AG09309 (cell line): ENCODE measurements at regions not wholly inside any gene's neighbourhood (a gene's known extent, or its start where the extent isn't known, plus 50 kb on each side); places are given as distances from the start of the nearest gene placed in this dataset.

Experiments used
- DNase-seq: peaks from one replicate; pipeline ENCODE4 v3.0.0-alpha.2; 2010; ENCODE audit warnings: low read depth
- H3K4me3 ChIP-seq: 2 replicates; pipeline ENCODE4 v1.5.1; 2011; ENCODE audit warnings: mild to moderate bottlenecking, low read depth, low read length, moderate library complexity; ENCODE audit not compliant: control insufficient read depth
- CTCF ChIP-seq: IDR thresholded peaks from 2 replicates; pipeline ENCODE4 v1.5.1; 2011; ENCODE audit warnings: mild to moderate bottlenecking, low read depth, low read length, inconsistent platforms; ENCODE audit not compliant: insufficient read depth, control insufficient read depth; ENCODE audit errors: missing control alignments

- no peak overlapping the region for H3K4me3 ChIP-seq
- TF ChIP-seq CTCF = no peak
- no peak for DNase-seq
Observed at GRCh38 chr17:59511726-59512125, 53.7 kb upstream of the DHX40 start.

- no peak for TF ChIP-seq CTCF
- no peak for DNase-seq
- no peak overlapping the region for H3K4me3 ChIP-seq
Observed at GRCh38 chr17:59512844-59513385, 52.5 kb upstream of the DHX40 start.

GRCh38 chr17:59513934-59514841, 51.2 kb upstream of the DHX40 start:
- no peak for DNase-seq
- no peak overlapping the region for H3K4me3 ChIP-seq

More at GRCh38 chr17:59513934-59514841, 51.2 kb upstream of the DHX40 start:
- TF ChIP-seq CTCF = no peak
